ENCODE measurements at regions not wholly inside any gene's neighbourhood (a gene's known extent, or its start where the extent isn't known, plus 50 kb on each side); places are given as distances from the start of the nearest gene placed in this dataset.

GRCh38 chr15:96270581-96271172 lies 59.8 kb upstream of the NR2F2 start:
- TF ChIP-seq CTCF (IDR thresholded peaks at IDR 0.05; ENCODE audit: borderline replicate concordance): no peak
- Histone ChIP-seq H3K27ac (replicated peaks) (no peak overlapping the region), H3K9me3 (replicated peaks) (no peaks in the 10 kb centered on the region), H3K4me3 (no peak overlapping the region), H3K36me3 (no peaks in the 10 kb centered on the region), H3K27me3 (ENCODE audit: low read depth) (no peaks in the 10 kb centered on the region), H3K4me1 (no peaks in the 10 kb centered on the region)
- DNase-seq: no peak
- intact Hi-C loops (cut with micrococcal nuclease): no loop called here

- no peaks in the 10 kb centered on the region for H3K9me3 ChIP-seq (replicated peaks)
- H3K4me1 ChIP-seq: no peaks in the 10 kb centered on the region
- no peaks in the 10 kb centered on the region for H3K36me3 ChIP-seq
- no peak for DNase-seq
- TF ChIP-seq CTCF (IDR thresholded peaks at IDR 0.05; ENCODE audit: borderline replicate concordance): no peak
- H3K27me3 ChIP-seq (ENCODE audit: low read depth): no peaks in the 10 kb centered on the region
- intact Hi-C loops (cut with micrococcal nuclease): no loop called here
- no peak overlapping the region for H3K27ac ChIP-seq (replicated peaks)
- H3K4me3 ChIP-seq: no peak overlapping the region
These were observed 58.1 kb upstream of the NR2F2 start for GRCh38 chr15:96272427-96272826.

- H3K36me3 ChIP-seq: no peaks in the 10 kb centered on the region
These were observed 57.0 kb upstream of the NR2F2 start for GRCh38 chr15:96273317-96274086.

GRCh38 chr15:96274087-96274440 lies 56.4 kb upstream of the NR2F2 start:
- H3K27ac ChIP-seq (replicated peaks): no peak overlapping the region
- H3K9me3 ChIP-seq (replicated peaks): no peaks in the 10 kb centered on the region
- no peak for DNase-seq
- H3K4me1 ChIP-seq: no peaks in the 10 kb centered on the region
- no peak for TF ChIP-seq CTCF (IDR thresholded peaks at IDR 0.05; ENCODE audit: borderline replicate concordance)
- intact Hi-C loops (cut with micrococcal nuclease): no loop called here
- no peaks in the 10 kb centered on the region for H3K27me3 ChIP-seq (ENCODE audit: low read depth)
- no peaks in the 10 kb centered on the region for H3K36me3 ChIP-seq
- no peak overlapping the region for H3K4me3 ChIP-seq

More at GRCh38 chr15:96273317-96274086, 57.0 kb upstream of the NR2F2 start:
- Histone ChIP-seq H3K9me3 (replicated peaks) (no peaks in the 10 kb centered on the region), H3K4me1 (no peaks in the 10 kb centered on the region), H3K27me3 (ENCODE audit: low read depth) (no peaks in the 10 kb centered on the region), H3K4me3 (no peak overlapping the region), H3K27ac (replicated peaks) (no peak overlapping the region)
- intact Hi-C loops (cut with micrococcal nuclease): no loop called here
- DNase-seq: no peak
- TF ChIP-seq CTCF (IDR thresholded peaks at IDR 0.05; ENCODE audit: borderline replicate concordance): no peak

- Histone ChIP-seq H3K36me3 (no peaks in the 10 kb centered on the region), H3K27me3 (ENCODE audit: low read depth) (no peaks in the 10 kb centered on the region), H3K9me3 (replicated peaks) (no peaks in the 10 kb centered on the region), H3K4me3 (no peak overlapping the region), H3K27ac (replicated peaks) (no peak overlapping the region), H3K4me1 (no peaks in the 10 kb centered on the region)
- DNase-seq: no peak
- intact Hi-C loops (cut with micrococcal nuclease): no loop called here
- no peak for TF ChIP-seq CTCF (IDR thresholded peaks at IDR 0.05; ENCODE audit: borderline replicate concordance)
These were observed 55.8 kb upstream of the NR2F2 start for GRCh38 chr15:96274698-96275097.

All from left ventricle myocardium inferior (tissue), 1 donor.